ENCODE measurements at regions not wholly inside any gene's neighbourhood (a gene's known extent, or its start where the extent isn't known, plus 50 kb on each side); places are given as distances from the start of the nearest gene placed in this dataset.
"Not testable (repeated sequence)": the region's sequence is repeated elsewhere in the genome, so short reads cannot be mapped to it uniquely, and the experiment has no call there.

DNA sequence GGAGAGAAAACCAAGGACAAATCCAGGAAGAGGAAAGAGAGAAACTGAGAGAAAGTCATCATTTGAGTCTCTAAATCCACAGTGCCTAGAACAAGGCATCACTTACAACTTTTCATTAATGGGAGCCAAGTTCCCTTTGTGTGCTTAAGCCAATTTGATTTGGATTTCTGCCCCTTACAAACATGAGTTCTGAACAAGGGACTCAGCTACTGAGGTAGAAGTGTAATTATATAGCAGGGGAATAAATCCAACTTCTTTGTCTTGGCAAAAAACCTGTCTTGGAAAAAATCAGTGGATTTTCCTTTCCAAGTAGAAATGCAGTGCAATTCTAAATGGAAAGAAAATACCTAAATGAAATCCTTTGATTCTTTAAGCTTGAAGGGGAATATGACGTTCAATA, 307.2 kb upstream of the CNTN3 start:
- no peak for ATAC-seq
- no peak for DNase-seq (ENCODE audit: low spot score)
- intact Hi-C loops (cut with DNase I): no loop called here

DNA sequence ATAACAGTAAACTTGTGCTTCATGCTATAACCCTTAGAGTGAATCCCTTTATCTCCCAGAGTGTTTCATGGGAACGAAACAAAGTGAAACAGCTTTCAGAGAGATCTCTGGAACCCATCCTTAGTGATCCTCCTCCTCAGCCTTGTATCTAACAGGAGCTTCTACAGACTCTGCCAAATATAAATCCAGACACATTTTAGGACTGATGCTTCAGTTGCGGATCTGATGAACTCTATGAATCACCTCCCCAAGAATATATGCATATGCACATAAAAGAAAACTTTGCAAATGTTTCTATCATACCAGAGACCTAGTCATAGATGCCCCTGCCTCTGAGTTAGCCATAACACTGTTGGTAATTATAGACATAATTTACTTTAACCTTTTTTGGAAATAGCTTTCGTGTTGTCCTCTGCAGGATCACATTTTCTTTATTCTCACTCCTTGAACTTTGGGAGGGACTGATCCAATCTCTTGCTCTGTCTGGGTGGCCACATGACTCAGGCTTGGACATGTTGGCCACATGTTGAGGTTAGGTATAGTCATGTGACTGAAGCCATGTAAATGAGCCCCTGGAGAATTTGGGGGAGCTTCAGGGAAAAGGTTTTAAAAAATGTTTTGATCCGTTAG, 306.4 kb upstream of the CNTN3 start:
- DNase-seq (ENCODE audit: low spot score) (no peak), ATAC-seq (no peak)
- intact Hi-C loops (cut with DNase I): no loop called here

DNA sequence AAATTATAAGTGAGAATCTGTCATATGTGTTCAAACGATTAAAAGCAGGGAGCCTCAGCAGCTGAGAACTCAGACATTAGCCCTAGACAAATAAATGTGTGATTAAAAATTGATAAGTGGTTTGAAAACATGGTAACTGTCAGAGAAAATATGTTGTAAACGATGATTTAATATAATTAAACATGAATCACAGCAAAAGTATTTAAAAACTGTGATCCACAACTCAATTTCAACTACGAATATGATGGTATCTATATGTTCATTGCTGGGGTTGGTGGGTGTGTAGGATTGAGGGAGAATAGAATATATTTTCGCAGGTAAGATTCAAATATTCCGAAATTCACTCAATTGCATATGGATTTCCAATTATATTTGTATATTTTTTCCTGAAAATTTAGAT, 302.2 kb upstream of the CNTN3 start:
- ATAC-seq: no peak

DNA sequence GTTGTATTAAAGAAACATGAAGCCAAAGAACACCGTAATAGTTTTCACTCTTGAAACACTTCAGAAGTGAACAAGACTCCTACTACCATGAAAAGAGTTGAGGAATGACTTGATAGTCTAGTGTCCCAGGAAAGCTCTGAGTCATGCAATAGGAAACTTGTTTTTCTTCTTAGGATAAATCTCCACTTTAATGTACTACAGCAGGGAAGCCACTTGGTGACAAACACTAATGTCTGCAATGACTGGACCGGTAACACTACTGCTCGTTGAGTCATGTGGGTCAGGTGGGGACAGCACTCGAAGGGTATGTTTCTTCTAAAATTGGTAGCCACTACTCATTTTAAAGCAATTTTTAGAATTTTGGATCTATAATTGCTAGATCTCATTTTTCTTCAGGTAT, 291.7 kb upstream of the CNTN3 start:
- no peak for DNase-seq (ENCODE audit: low spot score)
- ATAC-seq: no peak
- intact Hi-C loops (cut with DNase I): no loop called here

More for the DNA sequence above, 302.2 kb upstream of the CNTN3 start:
- intact Hi-C loops (cut with DNase I): no loop called here
- no peak for DNase-seq (ENCODE audit: low spot score)

DNA sequence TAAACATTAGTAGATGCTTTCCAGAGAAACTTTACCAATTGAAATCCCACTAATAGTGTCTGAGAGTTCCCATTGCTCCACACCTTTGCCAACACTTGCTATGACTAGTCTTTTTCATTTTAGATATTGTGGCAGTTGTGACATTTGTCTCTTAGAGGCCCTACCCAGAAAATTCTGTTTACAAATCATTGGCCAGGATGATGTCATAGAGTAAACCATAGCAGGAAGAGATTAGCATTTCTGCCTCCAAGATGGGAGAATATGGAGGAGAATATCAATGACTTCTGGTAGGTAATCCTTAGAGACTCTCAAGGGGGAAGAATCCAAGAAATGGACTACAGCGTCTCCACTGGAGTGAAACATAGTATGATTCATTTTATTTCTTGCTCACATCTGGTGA, 291.0 kb upstream of the CNTN3 start:
- intact Hi-C loops (cut with DNase I): no loop called here
- no peak for ATAC-seq
- no peak for DNase-seq (ENCODE audit: low spot score)

DNA sequence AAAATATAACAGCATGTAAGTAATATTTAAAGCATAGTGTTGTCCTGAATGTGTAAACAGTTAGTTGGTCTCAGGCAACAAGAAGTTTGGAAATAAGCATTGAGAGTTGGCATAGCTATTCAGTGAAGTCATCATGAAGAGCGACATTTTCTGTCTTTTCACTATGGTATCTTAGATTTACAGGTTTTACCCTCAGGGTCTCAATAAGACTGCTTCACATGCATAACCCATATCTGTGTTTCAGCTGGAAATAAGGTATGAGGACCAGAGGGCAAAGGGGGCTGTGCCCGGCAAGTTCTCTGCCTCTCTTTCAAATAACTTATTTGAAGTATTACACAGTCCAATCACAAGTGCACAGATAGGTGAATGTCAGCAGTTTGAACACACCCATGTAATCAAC, 290.2 kb upstream of the CNTN3 start:
- ATAC-seq (no peak), DNase-seq (ENCODE audit: low spot score) (no peak)
- intact Hi-C loops (cut with DNase I): no loop called here

DNA sequence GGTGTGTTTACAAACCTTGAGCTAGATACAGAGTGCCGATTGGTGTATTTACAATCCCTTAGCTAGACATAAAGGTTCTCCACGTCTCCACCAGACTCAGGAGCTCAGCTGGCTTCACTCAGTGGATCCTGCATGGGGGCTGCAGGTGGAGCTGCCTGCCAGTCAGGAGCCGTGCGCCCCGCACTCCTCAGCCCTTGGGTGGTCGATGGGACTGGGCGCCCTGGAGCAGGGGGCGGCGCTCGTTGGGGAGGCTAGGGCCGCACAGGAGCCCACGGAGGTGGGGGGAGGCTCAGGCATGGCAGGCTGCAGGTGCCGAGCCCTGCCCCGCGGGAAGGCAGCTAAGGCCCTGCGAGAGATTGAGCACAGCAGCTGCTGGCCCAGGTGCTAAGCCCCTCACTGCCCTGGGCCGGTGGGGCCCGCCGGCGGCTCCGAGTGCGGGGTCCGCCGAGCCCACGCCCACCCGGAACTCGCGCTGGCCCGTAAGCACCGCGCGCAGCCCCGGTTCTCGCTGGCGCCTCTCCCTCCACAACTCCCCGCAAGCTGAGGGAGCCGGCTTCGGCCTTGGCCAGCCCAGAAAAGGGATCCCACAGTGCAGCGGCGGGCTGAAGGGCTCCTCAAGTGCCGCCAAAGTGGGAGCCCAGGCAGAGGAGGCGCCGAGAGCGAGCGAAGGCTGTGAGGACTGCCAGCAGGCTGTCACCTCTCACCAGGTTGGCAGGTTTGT, 285.5 kb upstream of the CNTN3 start:
- ATAC-seq; DNase-seq (ENCODE audit: low spot score); intact Hi-C loops (cut with DNase I): not testable (repeated sequence)

DNA sequence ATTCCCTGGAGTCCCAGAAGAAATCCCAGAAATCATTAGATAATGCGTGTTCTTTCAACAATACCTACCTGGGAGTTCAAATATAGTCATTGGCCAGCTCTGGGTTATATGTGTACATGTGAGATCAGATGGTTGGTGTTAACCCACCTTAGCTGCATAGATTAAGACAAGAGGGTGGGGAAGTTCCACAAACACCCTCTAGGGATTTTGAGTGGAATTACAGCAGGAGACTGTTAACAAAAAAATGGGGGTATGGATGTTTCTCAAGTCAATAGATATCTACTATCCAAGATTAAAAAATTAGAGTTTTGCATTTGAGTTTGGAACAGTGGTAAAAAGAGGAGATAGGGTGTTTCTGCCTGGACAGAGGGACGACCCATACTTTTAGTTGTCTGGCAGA, 282.5 kb upstream of the CNTN3 start:
- ATAC-seq (no peak), DNase-seq (ENCODE audit: low spot score) (no peak)
- intact Hi-C loops (cut with DNase I): no loop called here

DNA sequence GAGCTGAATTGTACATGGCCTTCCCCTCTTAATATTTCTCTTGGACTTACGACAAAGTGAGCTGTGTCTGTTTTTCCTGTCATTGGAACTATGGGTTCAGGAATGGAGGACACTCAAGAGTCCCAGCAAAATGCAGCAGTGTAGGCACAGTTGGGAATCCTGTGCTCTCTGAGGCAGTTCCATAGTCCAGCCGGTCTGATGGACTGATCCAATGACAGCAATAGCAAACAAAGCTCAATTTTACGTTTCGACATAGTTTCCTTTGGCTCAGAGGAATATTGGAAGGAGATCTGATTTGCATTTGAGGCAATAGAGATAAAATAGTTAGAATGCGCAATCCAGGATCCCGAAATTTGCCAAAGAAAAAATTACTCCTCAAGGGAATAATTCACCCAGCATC, 276.9 kb upstream of the CNTN3 start:
- intact Hi-C loops (cut with DNase I): no loop called here
- DNase-seq (ENCODE audit: low spot score) (no peak), ATAC-seq (no peak)

DNA sequence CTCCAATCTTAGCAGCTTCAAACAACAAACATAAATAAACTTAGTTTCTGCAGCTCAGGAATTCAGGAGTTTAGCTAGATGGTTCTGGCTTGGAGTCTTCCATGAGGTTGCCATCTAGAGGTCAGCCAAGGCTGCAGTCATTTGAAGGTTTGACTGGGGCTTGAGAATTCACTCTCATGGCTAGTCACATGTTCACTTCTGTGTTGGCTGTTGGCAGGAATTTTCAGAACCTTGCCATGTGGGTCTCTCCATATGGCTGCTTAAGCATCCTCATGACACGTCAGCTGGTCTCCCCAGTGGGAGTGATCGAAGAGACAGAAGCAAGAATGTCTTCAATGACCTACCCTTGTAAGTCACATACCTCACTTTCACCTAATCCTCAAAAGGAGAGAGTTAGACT, 269.2 kb upstream of the CNTN3 start:
- ATAC-seq (no peak), DNase-seq (ENCODE audit: low spot score) (no peak)
- intact Hi-C loops (cut with DNase I): no loop called here

DNA sequence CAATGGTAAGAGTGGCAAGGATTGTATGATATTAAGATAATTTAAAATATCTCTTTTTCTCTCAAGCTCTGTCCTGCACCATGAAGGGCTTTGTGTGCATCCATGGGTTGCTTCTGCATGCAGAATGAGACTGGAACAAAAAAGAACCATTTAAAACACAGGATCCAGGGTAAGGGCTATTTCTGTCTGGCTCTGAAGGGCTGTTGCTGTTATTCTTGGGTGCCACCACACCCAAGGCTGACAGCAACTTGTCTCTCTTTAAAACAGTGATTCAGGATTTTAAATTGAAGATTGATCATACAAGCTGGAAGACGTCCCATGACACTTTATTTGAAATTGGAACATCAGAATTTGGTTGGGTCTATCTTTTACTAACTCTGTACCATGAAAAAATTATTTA, 268.8 kb upstream of the CNTN3 start:
- no peak for DNase-seq (ENCODE audit: low spot score)
- intact Hi-C loops (cut with DNase I): no loop called here
- ATAC-seq: no peak

DNA sequence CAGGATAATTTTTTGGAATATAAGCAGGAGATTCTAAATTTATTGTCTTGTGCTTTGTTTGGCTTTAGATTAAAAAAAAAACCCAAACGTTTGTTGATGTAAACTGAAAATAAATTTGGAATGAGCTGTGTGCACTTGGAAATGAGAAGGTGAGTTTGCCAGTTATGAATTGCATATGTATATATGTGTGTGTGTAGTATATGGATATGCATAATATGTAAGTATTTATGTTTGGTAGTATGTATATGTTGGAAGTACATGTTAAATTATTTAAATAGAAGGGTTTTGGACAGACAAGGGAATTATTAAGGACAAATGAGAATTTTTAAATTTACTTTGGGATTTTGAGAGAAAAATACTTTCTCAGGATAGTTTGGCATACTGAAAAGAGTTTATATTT, 265.8 kb upstream of the CNTN3 start:
- intact Hi-C loops (cut with DNase I): no loop called here
- DNase-seq (ENCODE audit: low spot score) (no peak), ATAC-seq (no peak)

DNA sequence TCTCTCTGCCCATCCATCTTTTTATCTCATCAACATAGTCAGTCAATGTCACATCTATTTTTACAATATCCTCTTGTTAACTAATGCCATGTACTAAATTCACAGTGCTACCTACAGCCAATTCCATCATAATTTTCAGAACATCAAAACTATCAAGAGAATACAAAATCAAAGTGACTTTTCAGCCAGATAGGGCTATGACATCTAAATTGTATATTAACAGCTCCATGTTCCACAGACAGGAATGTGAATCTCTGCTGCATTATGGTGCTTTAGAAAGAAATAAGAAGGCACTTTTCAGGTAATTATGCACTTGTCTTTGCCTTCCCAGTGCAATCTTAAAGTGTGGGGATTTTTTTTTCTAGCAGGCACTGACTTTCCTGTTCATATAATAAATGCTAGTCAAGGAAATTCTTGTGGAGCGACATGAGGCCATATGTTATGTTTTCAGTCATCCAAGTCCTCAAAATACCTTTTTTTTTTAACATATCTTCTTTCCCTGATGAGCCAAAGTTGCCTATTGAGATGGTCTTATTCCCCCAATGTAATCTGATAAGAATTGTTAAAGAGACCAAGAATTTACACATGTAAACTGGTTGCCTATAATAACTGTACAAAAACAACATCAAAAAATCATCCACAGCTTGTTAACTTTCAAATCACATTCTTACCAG, 252.0 kb upstream of the CNTN3 start:
- ATAC-seq: no peak
- intact Hi-C loops (cut with DNase I): no loop called here
- DNase-seq (ENCODE audit: low spot score): no peak

DNA sequence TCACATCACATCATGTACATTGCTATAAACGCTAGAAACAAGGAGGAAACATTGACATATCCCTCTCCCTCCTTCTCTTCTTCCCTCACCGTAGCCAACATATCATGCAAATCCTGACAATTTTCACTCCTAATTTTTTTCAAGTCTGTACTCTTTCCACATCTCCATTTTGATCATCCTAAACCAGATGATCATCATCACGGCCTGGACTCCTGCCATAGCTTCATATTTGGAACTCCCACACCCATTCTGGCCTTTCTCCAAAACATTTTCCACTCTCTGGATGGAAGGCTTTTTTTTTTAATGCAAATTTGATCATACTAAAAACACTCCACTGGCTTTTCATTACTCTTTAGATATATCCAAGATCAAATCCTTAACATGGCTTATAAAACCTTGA, 248.0 kb upstream of the CNTN3 start:
- ATAC-seq (no peak), DNase-seq (ENCODE audit: low spot score) (no peak)
- intact Hi-C loops (cut with DNase I): no loop called here

DNA sequence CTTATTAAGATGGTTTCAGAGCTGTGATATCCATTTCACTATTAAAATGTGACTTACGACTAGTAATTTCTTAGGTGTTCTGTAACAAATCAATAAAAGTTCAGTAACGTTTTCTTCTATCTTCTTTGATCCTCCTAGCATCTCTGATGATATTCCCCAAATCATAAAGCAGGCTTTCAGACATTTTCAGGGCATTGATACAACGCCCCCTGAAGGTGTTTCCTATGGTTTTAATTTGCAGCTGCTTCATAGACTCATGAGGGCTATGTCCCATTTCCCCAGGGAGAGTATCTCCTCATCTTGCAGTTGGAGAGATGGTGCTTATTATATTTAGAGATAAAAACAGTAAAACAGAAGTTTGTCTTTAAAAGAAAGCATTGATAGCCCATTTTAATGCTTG, 246.8 kb upstream of the CNTN3 start:
- DNase-seq (ENCODE audit: low spot score) (no peak), ATAC-seq (no peak)
- intact Hi-C loops (cut with DNase I): no loop called here

DNA sequence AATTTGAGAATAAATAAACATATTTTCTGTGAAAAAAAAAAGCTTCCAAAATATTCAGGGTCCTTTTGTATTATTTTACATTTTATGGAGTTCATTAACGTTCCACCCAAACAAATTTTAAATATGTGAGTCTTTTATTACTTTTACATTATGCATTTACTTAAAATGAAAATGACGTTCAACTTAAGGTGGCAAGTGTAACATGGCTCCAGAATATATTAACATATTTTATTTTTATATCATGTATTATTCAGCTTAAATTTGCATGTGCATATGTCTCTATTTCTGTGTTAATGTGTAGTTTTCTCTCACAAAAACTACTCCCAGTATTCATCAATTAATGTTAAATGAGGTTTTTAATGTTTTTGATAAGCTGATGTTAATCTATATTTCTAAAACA, 243.6 kb upstream of the CNTN3 start:
- intact Hi-C loops (cut with DNase I): no loop called here
- DNase-seq (ENCODE audit: low spot score): no peak
- no peak for ATAC-seq

DNA sequence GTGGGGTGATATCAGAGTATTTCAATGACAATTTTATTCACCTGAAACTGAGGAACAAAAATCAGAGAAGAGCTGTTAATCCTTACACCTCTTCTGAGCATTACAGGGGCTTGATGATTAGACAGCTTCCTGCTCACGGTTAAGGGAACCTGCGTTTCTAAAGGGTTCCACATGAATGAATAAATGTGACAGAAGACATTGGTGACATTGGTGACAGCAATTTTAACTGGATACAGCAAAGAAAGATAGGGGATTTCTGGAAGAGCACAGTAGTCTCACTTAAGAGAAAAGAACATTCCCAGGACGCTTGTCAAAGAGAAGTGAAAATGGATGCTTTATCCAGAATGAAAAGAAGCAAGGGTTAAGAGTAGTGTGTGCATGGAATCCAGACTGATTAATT, 235.9 kb upstream of the CNTN3 start:
- DNase-seq (ENCODE audit: low spot score): no peak
- intact Hi-C loops (cut with DNase I): no loop called here
- ATAC-seq: no peak

DNA sequence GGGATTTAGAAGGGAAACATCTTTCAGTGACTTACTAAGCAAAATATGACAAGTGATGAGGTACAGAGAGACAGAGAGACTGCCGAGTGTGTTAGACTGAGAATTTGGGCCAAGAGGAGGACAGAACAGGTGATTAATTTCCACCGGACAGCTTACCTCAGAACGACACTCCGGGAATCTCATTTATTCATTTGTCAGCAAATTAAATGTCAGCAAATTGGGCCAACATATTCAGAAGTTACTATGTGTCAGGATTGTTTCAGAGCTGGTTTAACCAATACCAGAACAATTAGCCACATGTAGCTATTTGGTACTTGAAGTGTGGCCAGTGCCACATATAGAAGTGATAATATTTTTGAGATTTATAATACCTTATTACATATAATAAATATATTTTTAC, 232.6 kb upstream of the CNTN3 start:
- ATAC-seq (no peak), DNase-seq (ENCODE audit: low spot score) (no peak)
- intact Hi-C loops (cut with DNase I): no loop called here

DNA sequence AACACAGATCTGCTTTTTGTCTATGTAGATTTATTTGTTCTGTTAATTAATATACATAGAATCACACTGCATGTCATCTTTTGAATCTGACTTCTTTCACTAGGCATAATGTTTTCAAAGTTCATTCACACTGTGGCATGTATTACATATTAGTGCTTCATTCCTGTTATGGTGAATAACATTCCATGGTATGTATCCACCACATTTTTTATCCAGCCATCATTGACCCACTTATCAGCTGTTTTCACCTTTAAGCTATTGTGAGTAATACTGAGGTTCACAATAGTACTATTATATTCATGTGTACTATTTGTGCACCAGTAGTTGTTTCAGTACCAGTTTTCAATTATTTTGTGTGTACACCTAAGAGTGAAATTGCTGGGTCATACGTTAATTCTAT, 230.6 kb upstream of the CNTN3 start:
- intact Hi-C loops (cut with DNase I): no loop called here
- DNase-seq (ENCODE audit: low spot score) (no peak), ATAC-seq (no peak)

DNA sequence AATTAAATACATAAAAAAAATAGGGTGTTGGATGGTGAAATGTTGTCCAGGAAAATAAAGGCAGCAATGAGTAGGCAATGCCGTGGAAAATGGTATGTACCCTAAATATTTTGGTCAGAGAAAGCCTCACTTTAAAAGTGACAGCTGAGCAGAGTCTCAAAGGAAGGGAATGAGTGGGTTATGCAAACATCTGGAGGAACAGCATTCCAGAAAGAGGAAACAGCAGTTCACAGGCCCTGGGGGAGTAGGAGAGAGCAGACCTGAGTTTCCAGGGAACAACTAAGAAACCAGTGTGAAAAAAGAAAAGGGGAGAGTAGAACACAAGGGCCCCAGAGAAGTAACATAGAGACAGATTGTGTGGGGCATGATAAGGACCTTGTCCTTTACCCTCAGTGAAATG, 230.0 kb upstream of the CNTN3 start:
- DNase-seq (ENCODE audit: low spot score) (no peak), ATAC-seq (no peak)
- intact Hi-C loops (cut with DNase I): no loop called here

DNA sequence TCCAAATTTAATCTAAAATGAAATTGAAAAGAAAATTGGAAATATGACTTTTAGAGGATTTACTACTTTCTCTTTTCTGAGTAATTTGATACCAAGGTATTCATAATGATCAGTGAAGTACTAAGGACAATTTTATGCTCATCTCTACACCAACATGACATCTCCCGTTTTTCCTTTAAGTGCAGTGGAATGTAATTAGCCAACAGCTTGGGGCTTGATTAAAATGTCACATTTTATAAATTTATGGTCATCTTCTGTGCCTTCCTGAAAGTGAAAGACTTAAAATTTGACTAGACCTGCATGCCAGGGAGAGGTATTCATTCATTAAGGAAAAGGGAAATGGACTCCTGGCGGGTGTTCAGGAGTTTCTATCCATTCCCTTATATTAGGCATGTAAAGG, 228.2 kb upstream of the CNTN3 start:
- ATAC-seq: no peak
- intact Hi-C loops (cut with DNase I): no loop called here
- DNase-seq (ENCODE audit: low spot score): no peak
